Fibroblast of villous mesenchyme (primary cell): ENCODE measurements at regions not wholly inside any gene's neighbourhood (a gene's known extent, or its start where the extent isn't known, plus 50 kb on each side); places are given as distances from the start of the nearest gene placed in this dataset.

Source experiments
- DNase-seq: peaks from one replicate; pipeline ENCODE4 v3.0.0-alpha.2; 2010; ENCODE audit warnings: low read depth
- H3K4me3 ChIP-seq: 2 replicates; pipeline ENCODE4 v1.5.1; 2011; ENCODE audit warnings: low read depth, mild to moderate bottlenecking, low read length
- TF ChIP-seq, protein P1 (sequence below): IDR thresholded peaks from 2 replicates; pipeline ENCODE4 v1.5.1; 2012; ENCODE audit warnings: low read depth, mild to moderate bottlenecking, low read length; ENCODE audit not compliant: insufficient read depth

DNA sequence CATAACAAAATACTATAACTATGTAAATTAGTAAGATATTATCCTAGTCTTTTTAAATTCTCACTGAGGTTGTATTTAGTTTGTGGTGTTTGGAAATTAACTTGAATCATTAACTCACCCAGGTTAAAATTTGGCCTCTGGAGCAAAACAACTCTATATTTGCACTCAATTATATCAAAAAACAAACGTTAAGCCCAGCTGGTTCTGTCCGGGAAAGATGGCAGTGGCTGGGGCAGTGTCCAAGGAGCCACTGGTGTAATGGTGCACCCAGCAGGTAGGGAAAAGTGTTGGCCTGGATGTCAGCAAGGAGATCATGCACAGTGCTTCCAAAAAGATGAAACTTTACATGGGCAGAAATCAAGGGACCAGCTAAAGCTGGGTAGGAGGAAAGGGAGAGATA, 285.3 kb upstream of the CITED2 start:
- TF ChIP-seq, protein P1, sequence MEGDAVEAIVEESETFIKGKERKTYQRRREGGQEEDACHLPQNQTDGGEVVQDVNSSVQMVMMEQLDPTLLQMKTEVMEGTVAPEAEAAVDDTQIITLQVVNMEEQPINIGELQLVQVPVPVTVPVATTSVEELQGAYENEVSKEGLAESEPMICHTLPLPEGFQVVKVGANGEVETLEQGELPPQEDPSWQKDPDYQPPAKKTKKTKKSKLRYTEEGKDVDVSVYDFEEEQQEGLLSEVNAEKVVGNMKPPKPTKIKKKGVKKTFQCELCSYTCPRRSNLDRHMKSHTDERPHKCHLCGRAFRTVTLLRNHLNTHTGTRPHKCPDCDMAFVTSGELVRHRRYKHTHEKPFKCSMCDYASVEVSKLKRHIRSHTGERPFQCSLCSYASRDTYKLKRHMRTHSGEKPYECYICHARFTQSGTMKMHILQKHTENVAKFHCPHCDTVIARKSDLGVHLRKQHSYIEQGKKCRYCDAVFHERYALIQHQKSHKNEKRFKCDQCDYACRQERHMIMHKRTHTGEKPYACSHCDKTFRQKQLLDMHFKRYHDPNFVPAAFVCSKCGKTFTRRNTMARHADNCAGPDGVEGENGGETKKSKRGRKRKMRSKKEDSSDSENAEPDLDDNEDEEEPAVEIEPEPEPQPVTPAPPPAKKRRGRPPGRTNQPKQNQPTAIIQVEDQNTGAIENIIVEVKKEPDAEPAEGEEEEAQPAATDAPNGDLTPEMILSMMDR = no peak
- H3K4me3 ChIP-seq = no peak overlapping the region
- no peak for DNase-seq

DNA sequence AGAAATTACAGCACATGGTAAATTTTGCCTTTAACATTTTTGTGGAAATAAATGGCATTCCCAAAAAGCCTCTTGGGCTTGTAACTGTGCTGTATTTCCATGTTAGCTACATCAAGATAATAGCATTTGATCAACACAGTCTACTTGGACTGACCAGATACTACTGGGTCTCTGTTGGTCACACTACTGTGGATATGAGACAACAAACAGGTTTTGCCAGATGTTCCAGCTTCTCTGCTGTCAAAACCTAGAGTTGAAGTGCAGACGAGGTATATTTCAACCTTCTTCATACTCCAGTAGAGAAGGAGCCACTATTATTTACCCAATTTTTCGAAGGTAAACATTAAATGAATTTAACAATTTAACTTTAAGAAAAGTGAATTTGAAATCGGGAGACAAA, 284.7 kb upstream of the CITED2 start:
- no peak overlapping the region for H3K4me3 ChIP-seq
- TF ChIP-seq, protein P1 = no peak
- no peak for DNase-seq

GRCh38 chr6:139657119-139657518, 282.7 kb upstream of the CITED2 start:
- DNase-seq = no peak
- TF ChIP-seq, protein P1 = no peak
- no peak overlapping the region for H3K4me3 ChIP-seq

- TF ChIP-seq, protein P1 = no peak
- H3K4me3 ChIP-seq = no peak overlapping the region
- no peak for DNase-seq
Observed at GRCh38 chr6:139655783-139656705, 281.6 kb upstream of the CITED2 start.

DNA sequence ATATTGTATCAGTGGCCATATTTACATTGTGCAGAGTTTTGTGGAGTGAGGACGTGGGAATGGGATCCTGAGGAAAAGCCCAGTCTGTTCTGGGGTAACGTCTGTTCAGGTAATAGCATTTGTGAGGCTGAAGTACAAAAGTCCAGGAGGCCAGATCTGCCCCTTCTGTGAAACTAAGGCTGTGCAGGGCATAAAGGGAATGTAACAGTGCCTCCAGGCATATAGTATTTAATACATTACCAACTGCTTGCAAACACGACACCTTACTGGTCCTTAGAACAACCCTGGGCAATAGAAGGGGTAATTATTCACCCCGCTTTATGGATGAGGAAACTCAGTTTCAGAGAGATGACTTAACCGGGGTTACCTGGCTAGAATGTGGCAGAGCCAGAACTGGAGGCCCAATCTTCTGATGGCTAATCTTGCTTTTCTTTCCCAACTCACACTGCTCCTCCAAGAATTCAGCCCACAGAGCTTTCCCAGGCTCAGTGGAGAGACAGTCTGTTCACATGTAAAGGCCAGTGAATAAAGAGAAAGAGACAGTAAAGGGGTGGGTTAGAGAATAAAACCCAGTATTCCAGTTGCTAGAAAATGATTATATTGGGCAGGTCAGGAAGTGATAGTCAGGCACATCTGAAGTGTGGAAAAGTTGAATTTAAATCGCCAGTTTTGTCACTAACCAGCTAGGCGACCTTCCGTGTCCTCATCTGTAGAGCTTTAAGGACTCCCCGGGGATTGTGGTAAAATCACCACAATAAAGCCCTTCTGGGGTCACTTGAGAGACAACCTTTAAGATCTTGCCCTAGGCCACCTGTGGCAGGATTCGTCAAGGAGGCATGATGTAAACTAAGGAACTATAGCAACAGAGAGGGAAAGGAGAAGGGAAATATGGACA, 280.7 kb upstream of the CITED2 start:
- H3K4me3 ChIP-seq = no peak overlapping the region
- DNase-seq = no peak
- TF ChIP-seq, protein P1 = no peak

DNA sequence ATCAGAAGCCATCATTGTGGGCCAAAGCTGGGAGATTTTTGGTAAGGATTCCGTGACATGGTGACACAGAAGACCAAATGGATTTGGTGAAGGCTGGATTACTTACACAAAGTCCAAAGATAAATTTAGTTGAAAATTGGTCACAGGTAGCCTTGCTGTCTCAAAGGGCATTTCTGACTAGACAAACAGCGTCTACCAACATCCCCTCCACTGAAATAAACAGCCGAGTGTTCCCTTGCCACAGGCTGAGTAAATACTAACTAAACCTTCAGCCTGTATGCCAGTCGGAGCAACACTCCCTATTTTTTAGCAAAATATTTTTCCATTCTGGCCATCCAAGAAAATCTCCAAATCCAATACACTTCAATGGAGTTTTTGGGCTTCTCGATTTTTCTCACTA, 279.9 kb upstream of the CITED2 start:
- DNase-seq = no peak
- H3K4me3 ChIP-seq = no peak overlapping the region
- TF ChIP-seq, protein P1 = no peak
